Astrocyte (in vitro differentiated cells and primary cell): ENCODE measurements at regions not wholly inside any gene's neighbourhood (a gene's known extent, or its start where the extent isn't known, plus 50 kb on each side); places are given as distances from the start of the nearest gene placed in this dataset.

ENCODE experiments used
- DNase-seq: peaks from one replicate; pipeline ENCODE4 v3.0.0-alpha.2; 2010; ENCODE audit warnings: low read depth
- FAIRE-seq: peaks from 2 replicates; lab custom pipeline; 2011; peaks lifted over from hg19 to GRCh38; lab: Jason Lieb, UNC
- H2AFZ ChIP-seq: 2 replicates; pipeline ENCODE4 v1.6.0; 2012; ENCODE audit warnings: low read depth, low read length, inconsistent platforms
- H3K27ac ChIP-seq: 2 replicates; pipeline ENCODE4 v1.5.1; 2011; ENCODE audit warnings: low read depth, low read length, inconsistent platforms
- H3K27me3 ChIP-seq: 2 replicates; pipeline ENCODE4 v1.6.0; 2011; ENCODE audit warnings: low read length, inconsistent platforms; ENCODE audit not compliant: insufficient read depth
- H3K36me3 ChIP-seq: 2 replicates; pipeline ENCODE4 v1.5.1; 2011; ENCODE audit warnings: low read length, inconsistent platforms; ENCODE audit not compliant: insufficient read depth
- H3K4me1 ChIP-seq: 2 replicates; pipeline ENCODE4 v1.5.1; 2011; ENCODE audit warnings: low read length, inconsistent platforms; ENCODE audit not compliant: insufficient read depth
- H3K4me2 ChIP-seq: 2 replicates; pipeline ENCODE4 v1.6.0; 2012; ENCODE audit warnings: low read length, inconsistent platforms
- H3K4me3 ChIP-seq: 2 replicates; pipeline ENCODE4 v1.5.1; 2011; ENCODE audit warnings: low read depth, mild to moderate bottlenecking, low read length, inconsistent platforms; ENCODE audit not compliant: insufficient read depth
- H3K79me2 ChIP-seq: 2 replicates; pipeline ENCODE4 v1.6.0; 2012; ENCODE audit warnings: mild to moderate bottlenecking, low read length, inconsistent platforms; ENCODE audit not compliant: insufficient read depth
- H3K9ac ChIP-seq: 2 replicates; pipeline ENCODE4 v1.6.0; 2012; ENCODE audit warnings: mild to moderate bottlenecking, low read length, inconsistent platforms
- H3K9me3 ChIP-seq: 2 replicates; pipeline ENCODE4 v1.5.1; 2012; ENCODE audit warnings: low read depth, mild to moderate bottlenecking, low read length, inconsistent platforms; ENCODE audit not compliant: insufficient read depth
- H4K20me1 ChIP-seq: 2 replicates; pipeline ENCODE4 v1.6.0; 2012; ENCODE audit warnings: low read length, inconsistent platforms; ENCODE audit not compliant: insufficient read depth
- H3K27ac Mint-ChIP-seq: one replicate; pipeline ENCODE4 v1.8.0; 2021; ENCODE audit warnings: mild to moderate bottlenecking, mixed read lengths; ENCODE audit not compliant: unreplicated experiment
- H3K27me3 Mint-ChIP-seq: one replicate; pipeline ENCODE4 v1.8.0; 2021; ENCODE audit warnings: low read depth, mixed read lengths; ENCODE audit not compliant: unreplicated experiment
- H3K36me3 Mint-ChIP-seq: one replicate; pipeline ENCODE4 v1.8.0; 2021; ENCODE audit warnings: low read depth, mixed read lengths; ENCODE audit not compliant: unreplicated experiment
- H3K4me1 Mint-ChIP-seq: one replicate; pipeline ENCODE4 v1.8.0; 2021; ENCODE audit warnings: low read depth, mixed read lengths; ENCODE audit not compliant: unreplicated experiment
- H3K4me3 Mint-ChIP-seq: one replicate; pipeline ENCODE4 v1.8.0; 2021; ENCODE audit warnings: mild to moderate bottlenecking, moderate library complexity, mixed read lengths; ENCODE audit not compliant: unreplicated experiment
- H3K9me3 Mint-ChIP-seq: one replicate; pipeline ENCODE4 v1.8.0; 2021; ENCODE audit warnings: mild to moderate bottlenecking, mixed read lengths; ENCODE audit not compliant: unreplicated experiment
- EZH2 ChIP-seq: IDR thresholded peaks from 2 replicates; pipeline ENCODE4 v1.6.1; 2012; ENCODE audit warnings: mild to moderate bottlenecking, low read length, inconsistent platforms; ENCODE audit not compliant: insufficient read depth
- TF ChIP-seq, protein P1 (sequence below): IDR thresholded peaks from 2 replicates; pipeline ENCODE4 v1.5.1; 2011; ENCODE audit warnings: low read depth, mild to moderate bottlenecking, inconsistent platforms, low read length, moderate library complexity; ENCODE audit not compliant: insufficient read depth

DNA sequence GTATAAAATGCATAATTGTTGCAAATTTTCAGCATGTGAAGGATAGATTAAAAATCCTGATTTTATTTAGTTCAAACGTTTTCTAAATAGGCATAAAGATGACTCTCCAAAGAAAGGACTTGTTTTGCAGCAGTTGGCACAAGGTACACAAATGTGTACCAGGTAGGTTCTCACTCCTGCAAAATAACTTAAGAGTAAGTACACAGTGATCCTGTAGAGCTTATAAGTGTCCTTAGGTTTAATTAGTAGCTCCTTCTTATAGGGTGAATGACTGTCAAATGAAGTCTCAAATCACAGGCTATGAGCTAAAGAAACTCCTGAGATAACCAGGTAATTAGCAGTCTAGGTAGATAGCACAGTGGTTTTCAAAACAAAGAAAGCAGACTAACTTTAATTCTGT lies 330.6 kb upstream of the MDGA2 start:
- Histone ChIP-seq H2AFZ (no peak overlapping the region), H3K27me3 (no peaks in the 10 kb centered on the region), H3K36me3 (no peaks in the 10 kb centered on the region), H3K9me3 (no peaks in the 10 kb centered on the region), H3K9ac (no peak overlapping the region), H3K27ac (no peak overlapping the region), H4K20me1 (no peaks in the 10 kb centered on the region), H3K79me2 (no peaks in the 10 kb centered on the region), H3K4me2 (no peak overlapping the region), H3K4me3 (no peak overlapping the region), H3K4me1 (no peaks in the 10 kb centered on the region)
- Mint-ChIP-seq H3K36me3 (no peaks in the 10 kb centered on the region), H3K27ac (no peak overlapping the region), H3K9me3 (no peaks in the 10 kb centered on the region), H3K4me1 (no peaks in the 10 kb centered on the region), H3K27me3 (no peaks in the 10 kb centered on the region), H3K4me3 (no peak overlapping the region)
- FAIRE-seq = no peak
- TF ChIP-seq, protein P1, sequence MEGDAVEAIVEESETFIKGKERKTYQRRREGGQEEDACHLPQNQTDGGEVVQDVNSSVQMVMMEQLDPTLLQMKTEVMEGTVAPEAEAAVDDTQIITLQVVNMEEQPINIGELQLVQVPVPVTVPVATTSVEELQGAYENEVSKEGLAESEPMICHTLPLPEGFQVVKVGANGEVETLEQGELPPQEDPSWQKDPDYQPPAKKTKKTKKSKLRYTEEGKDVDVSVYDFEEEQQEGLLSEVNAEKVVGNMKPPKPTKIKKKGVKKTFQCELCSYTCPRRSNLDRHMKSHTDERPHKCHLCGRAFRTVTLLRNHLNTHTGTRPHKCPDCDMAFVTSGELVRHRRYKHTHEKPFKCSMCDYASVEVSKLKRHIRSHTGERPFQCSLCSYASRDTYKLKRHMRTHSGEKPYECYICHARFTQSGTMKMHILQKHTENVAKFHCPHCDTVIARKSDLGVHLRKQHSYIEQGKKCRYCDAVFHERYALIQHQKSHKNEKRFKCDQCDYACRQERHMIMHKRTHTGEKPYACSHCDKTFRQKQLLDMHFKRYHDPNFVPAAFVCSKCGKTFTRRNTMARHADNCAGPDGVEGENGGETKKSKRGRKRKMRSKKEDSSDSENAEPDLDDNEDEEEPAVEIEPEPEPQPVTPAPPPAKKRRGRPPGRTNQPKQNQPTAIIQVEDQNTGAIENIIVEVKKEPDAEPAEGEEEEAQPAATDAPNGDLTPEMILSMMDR = no peak
- no peak for TF ChIP-seq EZH2
- DNase-seq = no peak

DNA sequence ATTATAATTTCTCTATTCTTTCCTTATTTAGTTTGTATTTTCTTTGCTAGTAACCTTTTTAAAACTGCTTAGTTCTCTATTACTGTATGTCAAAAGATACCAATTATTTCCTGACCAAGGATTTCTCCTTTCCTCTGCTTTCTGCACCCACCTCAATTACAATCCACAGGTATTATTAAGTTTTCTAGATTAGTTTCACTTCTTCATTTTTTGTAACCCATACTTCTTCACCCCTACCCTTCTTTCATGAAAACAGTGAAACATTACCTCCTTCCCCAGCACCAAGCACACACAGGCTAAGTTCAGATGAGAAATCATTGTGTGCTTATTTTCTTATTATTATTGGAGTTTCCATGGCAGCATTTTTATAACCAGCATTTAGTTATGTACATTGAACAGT lies 318.5 kb upstream of the MDGA2 start:
- FAIRE-seq = no peak
- no peaks in the 10 kb centered on the region for H3K36me3 Mint-ChIP-seq

DNA sequence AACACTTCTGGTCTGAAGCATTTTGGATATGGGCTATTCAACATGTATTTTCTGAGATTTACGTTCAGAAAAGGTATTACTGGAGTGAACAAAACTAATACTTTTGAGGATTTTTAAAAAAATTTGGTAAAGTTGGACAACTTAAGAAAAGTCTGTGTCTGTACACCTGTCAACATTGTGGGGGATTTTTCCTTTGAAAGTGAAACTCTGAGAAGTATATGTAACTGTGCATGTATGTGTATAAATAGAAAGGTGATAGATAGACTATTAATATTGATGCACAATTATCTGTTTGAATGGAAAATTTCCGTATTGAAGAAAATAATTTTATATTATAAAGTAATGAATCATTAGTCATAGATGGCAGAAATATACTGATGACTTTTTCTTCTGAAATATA lies 312.8 kb upstream of the MDGA2 start:
- H3K79me2 ChIP-seq = no peaks in the 10 kb centered on the region
- H3K4me2 ChIP-seq = no peak overlapping the region
- H3K9ac ChIP-seq = no peak overlapping the region
- H3K4me3 ChIP-seq = no peak overlapping the region
- Mint-ChIP-seq H3K4me3 (no peak overlapping the region), H3K36me3 (no peaks in the 10 kb centered on the region), H3K27ac (no peak overlapping the region), H3K9me3 (no peaks in the 10 kb centered on the region), H3K27me3 (no peaks in the 10 kb centered on the region), H3K4me1 (no peaks in the 10 kb centered on the region)
- H2AFZ ChIP-seq = no peak overlapping the region
- TF ChIP-seq EZH2 = no peak
- TF ChIP-seq, protein P1 = no peak
- no peaks in the 10 kb centered on the region for H3K36me3 ChIP-seq
- H3K27me3 ChIP-seq = no peaks in the 10 kb centered on the region
- no peaks in the 10 kb centered on the region for H4K20me1 ChIP-seq
- FAIRE-seq (no peak), DNase-seq (no peak)
- H3K27ac ChIP-seq = no peak overlapping the region
- no peaks in the 10 kb centered on the region for H3K4me1 ChIP-seq
- H3K9me3 ChIP-seq = peaks cover 3% of the 10 kb centered on the region

More for the DNA sequence above, 318.5 kb upstream of the MDGA2 start:
- Histone ChIP-seq H3K4me1 (no peaks in the 10 kb centered on the region), H2AFZ (no peak overlapping the region), H3K79me2 (no peaks in the 10 kb centered on the region), H3K9me3 (no peaks in the 10 kb centered on the region), H3K9ac (no peak overlapping the region), H3K4me2 (no peak overlapping the region), H3K36me3 (no peaks in the 10 kb centered on the region), H3K4me3 (no peak overlapping the region), H4K20me1 (no peaks in the 10 kb centered on the region), H3K27me3 (no peaks in the 10 kb centered on the region), H3K27ac (no peak overlapping the region)
- no peak for DNase-seq
- H3K9me3 Mint-ChIP-seq = no peaks in the 10 kb centered on the region
- H3K27me3 Mint-ChIP-seq = no peaks in the 10 kb centered on the region
- H3K4me1 Mint-ChIP-seq = no peaks in the 10 kb centered on the region
- no peak overlapping the region for H3K27ac Mint-ChIP-seq
- no peak overlapping the region for H3K4me3 Mint-ChIP-seq
- no peak for TF ChIP-seq EZH2
- TF ChIP-seq, protein P1 = no peak
